ENCODE measurements at regions not wholly inside any gene's neighbourhood (a gene's known extent, or its start where the extent isn't known, plus 50 kb on each side); places are given as distances from the start of the nearest gene placed in this dataset.

- BruUV-seq (replicated peaks), result no TSS peak
- no peak for DNase-seq
- Histone ChIP-seq H3K27me3 (replicated peaks; ENCODE audit: control insufficient read depth, insufficient read depth, low read length) (no peaks in the 10 kb centered on the region), H3K9me3 (no peaks in the 10 kb centered on the region), H3K4me1 (no peaks in the 10 kb centered on the region), H3K4me3 (ENCODE audit: low read depth, low read length) (no peak overlapping the region), H3K36me3 (ENCODE audit: control insufficient read depth, insufficient read depth, low read length) (no peaks in the 10 kb centered on the region)
- TF ChIP-seq, protein P1, sequence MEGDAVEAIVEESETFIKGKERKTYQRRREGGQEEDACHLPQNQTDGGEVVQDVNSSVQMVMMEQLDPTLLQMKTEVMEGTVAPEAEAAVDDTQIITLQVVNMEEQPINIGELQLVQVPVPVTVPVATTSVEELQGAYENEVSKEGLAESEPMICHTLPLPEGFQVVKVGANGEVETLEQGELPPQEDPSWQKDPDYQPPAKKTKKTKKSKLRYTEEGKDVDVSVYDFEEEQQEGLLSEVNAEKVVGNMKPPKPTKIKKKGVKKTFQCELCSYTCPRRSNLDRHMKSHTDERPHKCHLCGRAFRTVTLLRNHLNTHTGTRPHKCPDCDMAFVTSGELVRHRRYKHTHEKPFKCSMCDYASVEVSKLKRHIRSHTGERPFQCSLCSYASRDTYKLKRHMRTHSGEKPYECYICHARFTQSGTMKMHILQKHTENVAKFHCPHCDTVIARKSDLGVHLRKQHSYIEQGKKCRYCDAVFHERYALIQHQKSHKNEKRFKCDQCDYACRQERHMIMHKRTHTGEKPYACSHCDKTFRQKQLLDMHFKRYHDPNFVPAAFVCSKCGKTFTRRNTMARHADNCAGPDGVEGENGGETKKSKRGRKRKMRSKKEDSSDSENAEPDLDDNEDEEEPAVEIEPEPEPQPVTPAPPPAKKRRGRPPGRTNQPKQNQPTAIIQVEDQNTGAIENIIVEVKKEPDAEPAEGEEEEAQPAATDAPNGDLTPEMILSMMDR (IDR thresholded peaks at IDR 0.05; ENCODE audit: insufficient read depth in 1 of 2, low read depth in 1 of 2, low read length in 1 of 2, severe bottlenecking in 1 of 2, unreplicated experiment in 1 of 2), result no peak
- Mint-ChIP-seq H3K27me3 (ENCODE audit: insufficient read depth, unreplicated experiment) (peaks cover 4% of the 10 kb centered on the region), H3K27ac (ENCODE audit: unreplicated experiment) (no peak overlapping the region), H3K9me3 (ENCODE audit: unreplicated experiment) (no peaks in the 10 kb centered on the region), H3K36me3 (ENCODE audit: insufficient read depth, unreplicated experiment) (no peaks in the 10 kb centered on the region), H3K4me3 (ENCODE audit: unreplicated experiment) (no peak overlapping the region), H3K4me1 (ENCODE audit: low read depth, unreplicated experiment) (no peaks in the 10 kb centered on the region)
- CTCF ChIA-PET, result no interaction called here
- intact Hi-C loops (cut with micrococcal nuclease; ENCODE audit: unreplicated experiment), result no loop called here
- POLR2A ChIA-PET, result no interaction called here
These were observed 247.5 kb downstream of the MBNL1 start for GRCh38 chr3:152516216-152516615.

GRCh38 chr3:152517502-152517901, 248.8 kb downstream of the MBNL1 start:
- H3K27me3 Mint-ChIP-seq (ENCODE audit: insufficient read depth, unreplicated experiment), result peaks cover 4% of the 10 kb centered on the region
- CTCF ChIA-PET, result no interaction called here

GRCh38 chr3:152518346-152518745, 249.6 kb downstream of the MBNL1 start:
- Histone ChIP-seq H3K27me3 (replicated peaks; ENCODE audit: control insufficient read depth, insufficient read depth, low read length) (no peaks in the 10 kb centered on the region), H3K9me3 (no peaks in the 10 kb centered on the region), H3K36me3 (ENCODE audit: control insufficient read depth, insufficient read depth, low read length) (no peaks in the 10 kb centered on the region), H3K4me1 (no peaks in the 10 kb centered on the region), H3K4me3 (ENCODE audit: low read depth, low read length) (no peak overlapping the region)
- H3K27ac Mint-ChIP-seq (ENCODE audit: unreplicated experiment), result no peak overlapping the region
- no peaks in the 10 kb centered on the region for H3K4me1 Mint-ChIP-seq (ENCODE audit: low read depth, unreplicated experiment)
- no peak for DNase-seq
- TF ChIP-seq, protein P1 (IDR thresholded peaks at IDR 0.05; ENCODE audit: insufficient read depth in 1 of 2, low read depth in 1 of 2, low read length in 1 of 2, severe bottlenecking in 1 of 2, unreplicated experiment in 1 of 2), result no peak
- ChIA-PET POLR2A (no interaction called here), CTCF (no interaction called here)
- peaks cover 4% of the 10 kb centered on the region for H3K27me3 Mint-ChIP-seq (ENCODE audit: insufficient read depth, unreplicated experiment)
- no TSS peak for BruUV-seq (replicated peaks)
- H3K9me3 Mint-ChIP-seq (ENCODE audit: unreplicated experiment), result no peaks in the 10 kb centered on the region
- no peak overlapping the region for H3K4me3 Mint-ChIP-seq (ENCODE audit: unreplicated experiment)
- H3K36me3 Mint-ChIP-seq (ENCODE audit: insufficient read depth, unreplicated experiment), result no peaks in the 10 kb centered on the region
- intact Hi-C loops (cut with micrococcal nuclease; ENCODE audit: unreplicated experiment), result no loop called here

More at GRCh38 chr3:152517502-152517901, 248.8 kb downstream of the MBNL1 start:
- H3K36me3 ChIP-seq (ENCODE audit: control insufficient read depth, insufficient read depth, low read length), result no peaks in the 10 kb centered on the region
- POLR2A ChIA-PET, result no interaction called here
- H3K9me3 ChIP-seq, result no peaks in the 10 kb centered on the region
- Mint-ChIP-seq H3K9me3 (ENCODE audit: unreplicated experiment) (no peaks in the 10 kb centered on the region), H3K4me3 (ENCODE audit: unreplicated experiment) (no peak overlapping the region), H3K4me1 (ENCODE audit: low read depth, unreplicated experiment) (no peaks in the 10 kb centered on the region), H3K36me3 (ENCODE audit: insufficient read depth, unreplicated experiment) (no peaks in the 10 kb centered on the region), H3K27ac (ENCODE audit: unreplicated experiment) (no peak overlapping the region)
- no TSS peak for BruUV-seq (replicated peaks)
- intact Hi-C loops (cut with micrococcal nuclease; ENCODE audit: unreplicated experiment), result no loop called here
- TF ChIP-seq, protein P1 (IDR thresholded peaks at IDR 0.05; ENCODE audit: insufficient read depth in 1 of 2, low read depth in 1 of 2, low read length in 1 of 2, severe bottlenecking in 1 of 2, unreplicated experiment in 1 of 2), result no peak
- H3K27me3 ChIP-seq (replicated peaks; ENCODE audit: control insufficient read depth, insufficient read depth, low read length), result no peaks in the 10 kb centered on the region
- no peak for DNase-seq
- H3K4me3 ChIP-seq (ENCODE audit: low read depth, low read length), result no peak overlapping the region
- no peaks in the 10 kb centered on the region for H3K4me1 ChIP-seq

Data from Caco-2 (cell line).